ENCODE measurements at regions not wholly inside any gene's neighbourhood (a gene's known extent, or its start where the extent isn't known, plus 50 kb on each side); places are given as distances from the start of the nearest gene placed in this dataset.

DNA sequence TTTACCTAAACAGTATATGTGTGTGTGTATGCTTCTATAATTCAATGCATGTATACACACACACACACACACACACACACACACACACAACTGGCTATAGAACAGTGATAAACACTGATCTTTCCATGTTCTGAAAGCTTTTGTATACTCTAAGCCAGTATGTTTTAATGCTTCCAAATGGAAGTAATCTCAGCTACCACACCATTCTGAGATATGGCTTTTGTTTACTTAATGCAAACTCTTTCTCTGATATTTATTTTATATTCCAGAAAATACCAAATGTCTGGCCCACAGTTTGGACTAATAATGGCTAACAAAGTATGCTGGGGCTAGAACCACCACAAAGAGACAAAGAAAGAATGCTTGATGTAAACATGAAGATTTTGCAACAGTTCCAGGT is 199.4 kb upstream of the ARHGEF26 start:
- TF ChIP-seq, protein P1, sequence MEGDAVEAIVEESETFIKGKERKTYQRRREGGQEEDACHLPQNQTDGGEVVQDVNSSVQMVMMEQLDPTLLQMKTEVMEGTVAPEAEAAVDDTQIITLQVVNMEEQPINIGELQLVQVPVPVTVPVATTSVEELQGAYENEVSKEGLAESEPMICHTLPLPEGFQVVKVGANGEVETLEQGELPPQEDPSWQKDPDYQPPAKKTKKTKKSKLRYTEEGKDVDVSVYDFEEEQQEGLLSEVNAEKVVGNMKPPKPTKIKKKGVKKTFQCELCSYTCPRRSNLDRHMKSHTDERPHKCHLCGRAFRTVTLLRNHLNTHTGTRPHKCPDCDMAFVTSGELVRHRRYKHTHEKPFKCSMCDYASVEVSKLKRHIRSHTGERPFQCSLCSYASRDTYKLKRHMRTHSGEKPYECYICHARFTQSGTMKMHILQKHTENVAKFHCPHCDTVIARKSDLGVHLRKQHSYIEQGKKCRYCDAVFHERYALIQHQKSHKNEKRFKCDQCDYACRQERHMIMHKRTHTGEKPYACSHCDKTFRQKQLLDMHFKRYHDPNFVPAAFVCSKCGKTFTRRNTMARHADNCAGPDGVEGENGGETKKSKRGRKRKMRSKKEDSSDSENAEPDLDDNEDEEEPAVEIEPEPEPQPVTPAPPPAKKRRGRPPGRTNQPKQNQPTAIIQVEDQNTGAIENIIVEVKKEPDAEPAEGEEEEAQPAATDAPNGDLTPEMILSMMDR (IDR thresholded peaks at IDR 0.05 in 2 of 3, conservative IDR thresholded peaks at IDR 0.05 in 1 of 3; ENCODE audit: borderline replicate concordance in 1 of 3, insufficient read depth in 1 of 3, low read depth in 2 of 3, low read length in 2 of 3), result no peak
- no peak for TF ChIP-seq POLR2A (IDR thresholded peaks at IDR 0.05; ENCODE audit: borderline replicate concordance, extremely low read depth, insufficient read depth, insufficient read length)
- no peak for TF ChIP-seq SRF (IDR thresholded peaks at IDR 0.05; ENCODE audit: low read depth)
- no peak for TF ChIP-seq POLR2AphosphoS5 (IDR thresholded peaks at IDR 0.05; ENCODE audit: low read depth, low read length)
- TF ChIP-seq EZH2phosphoT487 (IDR thresholded peaks at IDR 0.05; ENCODE audit: borderline replicate concordance), result no peak
- no peak for TF ChIP-seq TCF7L2 (IDR thresholded peaks at IDR 0.05; ENCODE audit: borderline replicate concordance, extremely low read depth, insufficient read depth, insufficient read length)
- no peak for TF ChIP-seq EZH2 (IDR thresholded peaks at IDR 0.05)
- no peak for TF ChIP-seq EGR1 (IDR thresholded peaks at IDR 0.05; ENCODE audit: low read depth)
- no peak for TF ChIP-seq ATF3 (IDR thresholded peaks at IDR 0.05)
- TF ChIP-seq FOSL1 (IDR thresholded peaks at IDR 0.05; ENCODE audit: low read depth), result no peak
- no peak for TF ChIP-seq SP1 (IDR thresholded peaks at IDR 0.05; ENCODE audit: low read depth)
- TF ChIP-seq, protein P2, sequence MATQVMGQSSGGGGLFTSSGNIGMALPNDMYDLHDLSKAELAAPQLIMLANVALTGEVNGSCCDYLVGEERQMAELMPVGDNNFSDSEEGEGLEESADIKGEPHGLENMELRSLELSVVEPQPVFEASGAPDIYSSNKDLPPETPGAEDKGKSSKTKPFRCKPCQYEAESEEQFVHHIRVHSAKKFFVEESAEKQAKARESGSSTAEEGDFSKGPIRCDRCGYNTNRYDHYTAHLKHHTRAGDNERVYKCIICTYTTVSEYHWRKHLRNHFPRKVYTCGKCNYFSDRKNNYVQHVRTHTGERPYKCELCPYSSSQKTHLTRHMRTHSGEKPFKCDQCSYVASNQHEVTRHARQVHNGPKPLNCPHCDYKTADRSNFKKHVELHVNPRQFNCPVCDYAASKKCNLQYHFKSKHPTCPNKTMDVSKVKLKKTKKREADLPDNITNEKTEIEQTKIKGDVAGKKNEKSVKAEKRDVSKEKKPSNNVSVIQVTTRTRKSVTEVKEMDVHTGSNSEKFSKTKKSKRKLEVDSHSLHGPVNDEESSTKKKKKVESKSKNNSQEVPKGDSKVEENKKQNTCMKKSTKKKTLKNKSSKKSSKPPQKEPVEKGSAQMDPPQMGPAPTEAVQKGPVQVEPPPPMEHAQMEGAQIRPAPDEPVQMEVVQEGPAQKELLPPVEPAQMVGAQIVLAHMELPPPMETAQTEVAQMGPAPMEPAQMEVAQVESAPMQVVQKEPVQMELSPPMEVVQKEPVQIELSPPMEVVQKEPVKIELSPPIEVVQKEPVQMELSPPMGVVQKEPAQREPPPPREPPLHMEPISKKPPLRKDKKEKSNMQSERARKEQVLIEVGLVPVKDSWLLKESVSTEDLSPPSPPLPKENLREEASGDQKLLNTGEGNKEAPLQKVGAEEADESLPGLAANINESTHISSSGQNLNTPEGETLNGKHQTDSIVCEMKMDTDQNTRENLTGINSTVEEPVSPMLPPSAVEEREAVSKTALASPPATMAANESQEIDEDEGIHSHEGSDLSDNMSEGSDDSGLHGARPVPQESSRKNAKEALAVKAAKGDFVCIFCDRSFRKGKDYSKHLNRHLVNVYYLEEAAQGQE (IDR thresholded peaks at IDR 0.05; ENCODE audit: low read depth), result no peak
- TF ChIP-seq ZNF274 (IDR thresholded peaks at IDR 0.05; ENCODE audit: low read depth, low read length), result no peak

All from HCT116 (cell line).